Endothelial cell (in vitro differentiated cells): ENCODE measurements at regions not wholly inside any gene's neighbourhood (a gene's known extent, or its start where the extent isn't known, plus 50 kb on each side); places are given as distances from the start of the nearest gene placed in this dataset.

Source experiments
- DNase-seq: peaks from one replicate; pipeline ENCODE4 v3.0.0; 2021; ENCODE audit warnings: low spot score
- H3K27ac Mint-ChIP-seq: one replicate; pipeline ENCODE4 v1.8.0; 2021; ENCODE audit warnings: mixed read lengths, inconsistent platforms; ENCODE audit not compliant: unreplicated experiment
- H3K27me3 Mint-ChIP-seq: one replicate; pipeline ENCODE4 v1.8.0; 2021; ENCODE audit warnings: mild to moderate bottlenecking, moderate library complexity, mixed read lengths, inconsistent platforms; ENCODE audit not compliant: unreplicated experiment
- H3K36me3 Mint-ChIP-seq: one replicate; pipeline ENCODE4 v1.8.0; 2021; ENCODE audit warnings: mild to moderate bottlenecking, low read depth, mixed read lengths, inconsistent platforms; ENCODE audit not compliant: unreplicated experiment
- H3K4me1 Mint-ChIP-seq: one replicate; pipeline ENCODE4 v1.8.0; 2021; ENCODE audit warnings: mild to moderate bottlenecking, mixed read lengths, inconsistent platforms; ENCODE audit not compliant: unreplicated experiment
- H3K4me3 Mint-ChIP-seq: one replicate; pipeline ENCODE4 v1.8.0; 2021; ENCODE audit warnings: mild to moderate bottlenecking, mixed read lengths, inconsistent platforms; ENCODE audit not compliant: unreplicated experiment
- H3K9me3 Mint-ChIP-seq: one replicate; pipeline ENCODE4 v1.8.0; 2021; ENCODE audit warnings: mixed read lengths, inconsistent platforms; ENCODE audit not compliant: unreplicated experiment
- CTCF ChIP-seq: fragments of 200-600 bp; sonication (generic); IDR thresholded peaks from one replicate; pipeline ENCODE4 v1.5.0; 2021; ENCODE audit warnings: antibody characterized with exemption; ENCODE audit not compliant: unreplicated experiment

GRCh38 chr6:84618836-84619235, 145.6 kb downstream of the TBX18 start:
- Mint-ChIP-seq H3K9me3 (no peaks in the 10 kb centered on the region), H3K4me3 (no peak overlapping the region), H3K27me3 (peaks cover 1% of the 10 kb centered on the region), H3K27ac (no peak overlapping the region), H3K4me1 (no peaks in the 10 kb centered on the region), H3K36me3 (no peaks in the 10 kb centered on the region)
- DNase-seq: no peak
- TF ChIP-seq CTCF: no peak

GRCh38 chr6:84618046-84618752, 146.2 kb downstream of the TBX18 start:
- DNase-seq: no peak
- Mint-ChIP-seq H3K4me3 (no peak overlapping the region), H3K4me1 (no peaks in the 10 kb centered on the region), H3K9me3 (no peaks in the 10 kb centered on the region), H3K36me3 (no peaks in the 10 kb centered on the region), H3K27ac (no peak overlapping the region), H3K27me3 (peaks cover 1% of the 10 kb centered on the region)
- TF ChIP-seq CTCF: no peak

- DNase-seq: no peak
- H3K27me3 Mint-ChIP-seq: no peaks in the 10 kb centered on the region
- no peak for TF ChIP-seq CTCF
- no peaks in the 10 kb centered on the region for H3K9me3 Mint-ChIP-seq
- no peaks in the 10 kb centered on the region for H3K4me1 Mint-ChIP-seq
- H3K36me3 Mint-ChIP-seq: no peaks in the 10 kb centered on the region
- H3K4me3 Mint-ChIP-seq: no peak overlapping the region
- no peak overlapping the region for H3K27ac Mint-ChIP-seq
These were observed 148.4 kb downstream of the TBX18 start for GRCh38 chr6:84615987-84616386.

- DNase-seq: no peak
- no peaks in the 10 kb centered on the region for H3K36me3 Mint-ChIP-seq
- H3K27ac Mint-ChIP-seq: no peak overlapping the region
These were observed 149.1 kb downstream of the TBX18 start for GRCh38 chr6:84615113-84615850.

More at GRCh38 chr6:84615113-84615850, 149.1 kb downstream of the TBX18 start:
- Mint-ChIP-seq H3K27me3 (no peaks in the 10 kb centered on the region), H3K4me1 (no peaks in the 10 kb centered on the region), H3K4me3 (no peak overlapping the region), H3K9me3 (no peaks in the 10 kb centered on the region)
- no peak for TF ChIP-seq CTCF
